ENCODE measurements at regions not wholly inside any gene's neighbourhood (a gene's known extent, or its start where the extent isn't known, plus 50 kb on each side); places are given as distances from the start of the nearest gene placed in this dataset.

GRCh38 chr1:166699613-166700012 lies 139.7 kb upstream of the POGK start:
- H3K4me3 ChIP-seq (ENCODE audit: low read depth, low read length), result no peak overlapping the region
- TF ChIP-seq CTCF (IDR thresholded peaks at IDR 0.05; ENCODE audit: low read depth, low read length, missing control alignments), result no peak
- DNase-seq (ENCODE audit: low read depth), result no peak

- no peak overlapping the region for H3K4me3 ChIP-seq (ENCODE audit: low read depth, low read length)
- no peak for TF ChIP-seq CTCF (IDR thresholded peaks at IDR 0.05; ENCODE audit: low read depth, low read length, missing control alignments)
- DNase-seq (ENCODE audit: low read depth), result no peak
Measured at GRCh38 chr1:166700696-166701095, 138.6 kb upstream of the POGK start.

- TF ChIP-seq CTCF (IDR thresholded peaks at IDR 0.05; ENCODE audit: low read depth, low read length, missing control alignments), result no peak
Measured at GRCh38 chr1:166701603-166702100, 137.6 kb upstream of the POGK start.

GRCh38 chr1:166703141-166703540 lies 136.1 kb upstream of the POGK start:
- TF ChIP-seq CTCF (IDR thresholded peaks at IDR 0.05; ENCODE audit: low read depth, low read length, missing control alignments), result no peak
- H3K4me3 ChIP-seq (ENCODE audit: low read depth, low read length), result no peak overlapping the region
- no peak for DNase-seq (ENCODE audit: low read depth)

More at GRCh38 chr1:166701603-166702100, 137.6 kb upstream of the POGK start:
- no peak for DNase-seq (ENCODE audit: low read depth)
- H3K4me3 ChIP-seq (ENCODE audit: low read depth, low read length), result no peak overlapping the region

- no peak for DNase-seq (ENCODE audit: low read depth)
- no peak overlapping the region for H3K4me3 ChIP-seq (ENCODE audit: low read depth, low read length)
- TF ChIP-seq CTCF (IDR thresholded peaks at IDR 0.05; ENCODE audit: low read depth, low read length, missing control alignments), result no peak
Measured at GRCh38 chr1:166703726-166704462, 135.4 kb upstream of the POGK start.

- DNase-seq (ENCODE audit: low read depth), result no peak
- no peak overlapping the region for H3K4me3 ChIP-seq (ENCODE audit: low read depth, low read length)
Measured at GRCh38 chr1:166705376-166706289, 133.6 kb upstream of the POGK start.

More at GRCh38 chr1:166705376-166706289, 133.6 kb upstream of the POGK start:
- TF ChIP-seq CTCF (IDR thresholded peaks at IDR 0.05; ENCODE audit: low read depth, low read length, missing control alignments), result no peak

Data from GM12864 (cell line).